Nephron progenitor cell (in vitro differentiated cells): ENCODE measurements at regions not wholly inside any gene's neighbourhood (a gene's known extent, or its start where the extent isn't known, plus 50 kb on each side); places are given as distances from the start of the nearest gene placed in this dataset.

Source experiments
- DNase-seq: peaks from one replicate; pipeline ENCODE4 v3.0.0; 2021
- H3K27ac Mint-ChIP-seq: 2 replicates; pipeline ENCODE4 v1.8.0; 2021; ENCODE audit warnings: mild to moderate bottlenecking, moderate library complexity, mixed read lengths
- H3K27me3 Mint-ChIP-seq: 2 replicates; pipeline ENCODE4 v1.8.0; 2021; ENCODE audit warnings: mild to moderate bottlenecking, low read depth, mixed read lengths; ENCODE audit not compliant: poor library complexity
- H3K36me3 Mint-ChIP-seq: 2 replicates; pipeline ENCODE4 v1.8.0; 2021; ENCODE audit warnings: low read depth, mixed read lengths
- H3K4me1 Mint-ChIP-seq: 2 replicates; pipeline ENCODE4 v1.8.0; 2021; ENCODE audit warnings: mixed read lengths
- H3K4me3 Mint-ChIP-seq: 2 replicates; pipeline ENCODE4 v1.8.0; 2021; ENCODE audit warnings: mild to moderate bottlenecking, moderate library complexity, mixed read lengths
- H3K9me3 Mint-ChIP-seq: 2 replicates; pipeline ENCODE4 v1.8.0; 2021; ENCODE audit warnings: mild to moderate bottlenecking, moderate library complexity, mixed read lengths
- CTCF ChIP-seq: fragments of 200-600 bp; sonication (generic); IDR thresholded peaks from 2 replicates; pipeline ENCODE4 v1.5.0; 2021; ENCODE audit warnings: antibody characterized with exemption

DNA sequence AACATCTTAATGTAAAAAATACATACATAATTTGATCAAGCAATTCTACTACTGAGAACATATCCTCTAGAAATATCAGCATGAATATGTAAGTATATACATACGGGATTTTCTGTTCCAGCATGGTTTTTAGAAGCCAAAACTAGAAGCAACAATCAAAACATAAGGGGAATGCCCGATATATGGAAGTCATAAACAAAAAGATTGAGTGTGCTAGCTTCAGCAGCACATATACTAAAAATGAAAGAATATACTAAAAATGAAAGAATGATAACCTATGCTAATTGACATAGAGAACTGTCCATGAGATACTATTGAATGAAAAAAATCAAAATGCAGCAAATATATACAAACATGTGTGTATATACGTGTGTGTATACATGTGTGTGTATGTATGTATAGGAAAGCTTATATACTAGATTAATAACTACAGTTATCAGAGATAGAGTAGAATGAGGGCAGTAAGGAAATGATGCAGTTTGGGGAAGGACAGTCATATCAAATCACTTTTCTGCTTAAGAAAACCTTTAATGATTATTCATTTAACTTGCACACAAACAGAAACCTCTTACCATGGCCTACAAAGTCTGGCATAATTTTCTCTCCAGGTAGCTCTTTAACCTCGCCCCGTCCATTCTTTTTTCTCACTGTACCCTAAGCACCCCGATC is 72.9 kb downstream of the NPY start:
- no peak overlapping the region for H3K4me3 Mint-ChIP-seq
- no peak for DNase-seq
- TF ChIP-seq CTCF = no peak
- no peaks in the 10 kb centered on the region for H3K36me3 Mint-ChIP-seq
- peak overlapping the region; percentile 27 for H3K27ac Mint-ChIP-seq
- peaks cover 27% of the 10 kb centered on the region for H3K9me3 Mint-ChIP-seq
- no peaks in the 10 kb centered on the region for H3K4me1 Mint-ChIP-seq
- peaks cover 3% of the 10 kb centered on the region for H3K27me3 Mint-ChIP-seq

DNA sequence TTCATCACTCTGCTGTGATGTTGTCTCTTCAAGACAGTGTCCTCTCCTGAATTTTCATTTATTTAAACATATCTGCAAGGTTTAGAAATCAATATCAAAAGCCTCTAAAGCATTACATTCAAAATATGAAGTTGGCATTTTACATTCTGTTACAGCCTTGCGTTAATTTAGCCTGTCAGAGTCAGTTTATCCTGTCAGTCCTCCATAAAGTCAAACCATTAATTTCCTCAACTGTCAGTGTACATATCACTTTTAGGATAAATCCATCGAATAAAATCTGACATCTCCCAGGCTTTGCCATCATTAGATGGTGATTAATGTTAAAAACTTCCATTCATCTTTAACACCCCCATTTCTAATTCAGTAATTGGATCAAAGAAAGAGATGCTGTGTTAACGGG is 77.0 kb downstream of the NPY start:
- no peak for DNase-seq
- H3K27ac Mint-ChIP-seq = no peak overlapping the region
- H3K4me1 Mint-ChIP-seq = no peaks in the 10 kb centered on the region
- H3K27me3 Mint-ChIP-seq = peaks cover 4% of the 10 kb centered on the region
- no peak overlapping the region for H3K4me3 Mint-ChIP-seq
- no peaks in the 10 kb centered on the region for H3K36me3 Mint-ChIP-seq
- H3K9me3 Mint-ChIP-seq = no peaks in the 10 kb centered on the region
- no peak for TF ChIP-seq CTCF

DNA sequence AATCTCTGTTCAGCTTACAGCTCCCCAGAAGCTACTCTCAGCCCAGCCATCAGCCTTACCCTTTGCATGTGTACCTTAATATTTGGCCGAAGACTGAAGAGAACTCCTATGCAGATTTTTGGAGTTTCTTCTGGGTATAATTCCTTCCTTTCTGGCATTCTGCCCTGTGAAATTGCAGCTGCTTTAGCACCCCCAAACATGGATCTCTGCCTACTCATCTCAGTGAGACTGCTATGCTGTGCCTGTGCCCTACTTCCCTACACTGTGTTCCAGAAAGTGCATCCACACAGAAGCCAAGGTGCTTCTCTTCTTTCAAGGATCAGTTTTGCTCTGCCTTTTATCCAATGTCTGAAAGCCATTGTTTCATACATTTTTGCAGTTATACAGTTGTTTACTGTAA is 81.6 kb downstream of the NPY start:
- Mint-ChIP-seq H3K9me3 (peaks cover 4% of the 10 kb centered on the region), H3K4me3 (no peak overlapping the region), H3K27me3 (peaks cover 4% of the 10 kb centered on the region), H3K36me3 (no peaks in the 10 kb centered on the region), H3K4me1 (no peaks in the 10 kb centered on the region), H3K27ac (no peak overlapping the region)
- no peak for TF ChIP-seq CTCF
- no peak for DNase-seq

DNA sequence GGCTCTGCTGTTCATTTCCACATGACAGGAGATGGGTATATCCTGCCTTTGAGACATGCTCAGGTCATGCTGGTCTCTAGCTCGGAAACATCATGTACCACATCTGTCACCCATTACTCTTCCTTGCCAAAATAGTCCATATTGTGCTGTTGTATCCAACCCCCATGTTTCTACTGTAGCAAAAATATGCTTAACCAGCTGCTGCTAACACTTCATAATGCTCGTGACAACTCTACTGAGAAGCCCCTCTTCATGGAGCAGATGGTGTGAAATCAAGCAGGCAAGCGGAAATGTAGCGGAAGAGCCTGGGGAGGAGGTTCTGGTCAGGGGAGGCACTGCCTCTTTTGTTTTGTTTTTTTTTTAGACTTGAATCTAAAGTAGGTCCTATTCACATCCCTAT is 82.9 kb downstream of the NPY start:
- no peak for DNase-seq
- H3K9me3 Mint-ChIP-seq = peaks cover 4% of the 10 kb centered on the region
- no peak overlapping the region for H3K27ac Mint-ChIP-seq
- no peak overlapping the region for H3K4me3 Mint-ChIP-seq
- H3K27me3 Mint-ChIP-seq = peaks cover 4% of the 10 kb centered on the region
- H3K4me1 Mint-ChIP-seq = no peaks in the 10 kb centered on the region
- no peaks in the 10 kb centered on the region for H3K36me3 Mint-ChIP-seq
- TF ChIP-seq CTCF = no peak

DNA sequence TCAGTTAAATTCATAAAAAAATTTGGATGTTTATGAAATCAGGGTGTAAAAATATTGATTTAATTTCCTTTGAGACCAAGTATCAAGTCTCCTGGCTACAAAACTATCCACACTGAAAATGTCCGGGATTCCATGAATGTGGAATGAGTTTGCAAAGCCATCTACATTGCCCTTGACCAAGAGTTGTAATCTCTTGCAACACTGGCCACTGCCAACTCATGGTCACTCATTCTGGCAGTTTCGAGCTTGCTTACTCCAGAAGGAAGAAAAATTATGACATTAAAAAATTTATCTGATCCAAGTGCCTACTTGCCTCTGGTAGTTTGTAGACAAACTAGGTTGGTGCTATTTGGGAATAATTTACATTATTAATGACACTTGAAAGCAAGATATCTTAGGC is 84.2 kb downstream of the NPY start:
- no peak overlapping the region for H3K27ac Mint-ChIP-seq
- no peak for DNase-seq
- H3K9me3 Mint-ChIP-seq = peaks cover 4% of the 10 kb centered on the region
- no peak for TF ChIP-seq CTCF
- H3K4me3 Mint-ChIP-seq = no peak overlapping the region
- no peaks in the 10 kb centered on the region for H3K36me3 Mint-ChIP-seq
- peaks cover 7% of the 10 kb centered on the region for H3K4me1 Mint-ChIP-seq
- peaks cover 8% of the 10 kb centered on the region for H3K27me3 Mint-ChIP-seq

DNA sequence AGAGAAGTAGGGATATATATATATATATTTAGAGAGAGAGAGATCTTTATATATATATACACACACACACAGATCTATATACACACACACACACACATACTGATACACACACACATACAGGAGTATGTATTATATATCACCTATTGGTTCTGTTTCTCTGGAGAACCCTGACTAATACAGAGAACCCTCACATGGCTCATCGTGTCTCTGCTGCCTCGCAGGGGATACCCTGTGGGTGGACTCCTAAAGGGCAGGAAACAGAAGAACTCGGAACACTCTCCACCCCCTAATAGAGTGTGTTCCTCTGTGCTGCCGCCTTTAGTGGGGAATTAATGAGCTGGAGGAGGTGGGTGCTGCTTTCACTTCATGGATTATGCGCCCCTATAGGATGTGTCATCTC is 86.6 kb downstream of the NPY start:
- peaks cover 24% of the 10 kb centered on the region for H3K4me1 Mint-ChIP-seq
- no peak for DNase-seq
- TF ChIP-seq CTCF = no peak
- H3K36me3 Mint-ChIP-seq = no peaks in the 10 kb centered on the region
- peaks cover 4% of the 10 kb centered on the region for H3K9me3 Mint-ChIP-seq
- peaks cover 8% of the 10 kb centered on the region for H3K27me3 Mint-ChIP-seq
- no peak overlapping the region for H3K4me3 Mint-ChIP-seq
- H3K27ac Mint-ChIP-seq = no peak overlapping the region
